ENCODE measurements at regions not wholly inside any gene's neighbourhood (a gene's known extent, or its start where the extent isn't known, plus 50 kb on each side); places are given as distances from the start of the nearest gene placed in this dataset.
A peak's percentile ranks its signal among the peaks of the same experiment; 100 is the strongest.
"Not testable (repeated sequence)": the region's sequence is repeated elsewhere in the genome, so short reads cannot be mapped to it uniquely, and the experiment has no call there.

GRCh38 chr4:138393886-138394610, 151.9 kb upstream of the SLC7A11 start:
- DNase-seq (ENCODE audit: low read depth), result no peak

GRCh38 chr4:138392751-138393308, 150.7 kb upstream of the SLC7A11 start:
- no peak for DNase-seq (ENCODE audit: low read depth)

- peak; percentile 19 for DNase-seq (ENCODE audit: low read depth)
Measured at GRCh38 chr4:138389976-138390685, 148.0 kb upstream of the SLC7A11 start.

- no peak for DNase-seq (ENCODE audit: low read depth)
Measured at GRCh38 chr4:138374947-138375346, 132.8 kb upstream of the SLC7A11 start.

GRCh38 chr4:138367942-138368341, 125.8 kb upstream of the SLC7A11 start:
- no peak for DNase-seq (ENCODE audit: low read depth)

GRCh38 chr4:138352446-138352845, 110.3 kb upstream of the SLC7A11 start:
- not testable (repeated sequence) for DNase-seq (ENCODE audit: low read depth)

- no peak for DNase-seq (ENCODE audit: low read depth)
Measured at GRCh38 chr4:138348055-138348454, 105.9 kb upstream of the SLC7A11 start.

- DNase-seq (ENCODE audit: low read depth), result no peak
Measured at GRCh38 chr4:138347561-138347960, 105.4 kb upstream of the SLC7A11 start.

- DNase-seq (ENCODE audit: low read depth), result no peak
Measured at GRCh38 chr4:138344851-138345250, 102.7 kb upstream of the SLC7A11 start.

- DNase-seq (ENCODE audit: low read depth), result no peak
Measured at GRCh38 chr4:138344054-138344453, 101.9 kb upstream of the SLC7A11 start.

- no peak for DNase-seq (ENCODE audit: low read depth)
Measured at GRCh38 chr4:138341739-138342415, 99.7 kb upstream of the SLC7A11 start.

GRCh38 chr4:138338840-138339239, 96.7 kb upstream of the SLC7A11 start:
- DNase-seq (ENCODE audit: low read depth), result no peak

- DNase-seq (ENCODE audit: low read depth), result not testable (repeated sequence)
Measured at GRCh38 chr4:138338222-138338621, 96.1 kb upstream of the SLC7A11 start.

GRCh38 chr4:138334346-138335016, 92.3 kb upstream of the SLC7A11 start:
- DNase-seq (ENCODE audit: low read depth), result no peak

- not testable (repeated sequence) for DNase-seq (ENCODE audit: low read depth)
Measured at GRCh38 chr4:138332415-138332814, 90.3 kb upstream of the SLC7A11 start.

- DNase-seq (ENCODE audit: low read depth), result no peak
Measured at GRCh38 chr4:138330531-138330930, 88.4 kb upstream of the SLC7A11 start.

- DNase-seq (ENCODE audit: low read depth), result no peak
Measured at GRCh38 chr4:138329506-138330070, 87.4 kb upstream of the SLC7A11 start.

GRCh38 chr4:138327338-138327737, 85.2 kb upstream of the SLC7A11 start:
- DNase-seq (ENCODE audit: low read depth), result no peak

GRCh38 chr4:138320831-138321230, 78.7 kb upstream of the SLC7A11 start:
- no peak for DNase-seq (ENCODE audit: low read depth)

GRCh38 chr4:138320030-138320429, 77.9 kb upstream of the SLC7A11 start:
- DNase-seq (ENCODE audit: low read depth), result no peak

GRCh38 chr4:138317175-138317748, 75.1 kb upstream of the SLC7A11 start:
- DNase-seq (ENCODE audit: low read depth), result no peak

All from stromal cell of bone marrow (primary cell).